KMS-11 (cell line): ENCODE measurements at regions not wholly inside any gene's neighbourhood (a gene's known extent, or its start where the extent isn't known, plus 50 kb on each side); places are given as distances from the start of the nearest gene placed in this dataset.

ENCODE experiments used
- H2AFZ ChIP-seq: fragments of 200-600 bp; sonication (generic); 2 replicates; pipeline ENCODE4 v1.6.1; 2016; ENCODE audit warnings: antibody characterized with exemption, mixed run types, low read depth
- H3K27ac ChIP-seq: fragments of 200-600 bp; sonication (generic); 2 replicates; pipeline ENCODE4 v1.6.1; 2016; ENCODE audit warnings: mild to moderate bottlenecking, mixed run types
- H3K27me3 ChIP-seq: fragments of 200-600 bp; sonication (generic); 2 replicates; pipeline ENCODE4 v1.6.1; 2017; ENCODE audit warnings: mild to moderate bottlenecking, low read depth, mixed run types, moderate library complexity; ENCODE audit not compliant: insufficient read depth
- H3K36me3 ChIP-seq: fragments of 200-600 bp; sonication (generic); 2 replicates; pipeline ENCODE4 v1.6.1; 2017; ENCODE audit warnings: mild to moderate bottlenecking, mixed run types; ENCODE audit not compliant: insufficient read depth
- H3K4me1 ChIP-seq: fragments of 200-600 bp; sonication (generic); 2 replicates; pipeline ENCODE4 v1.6.1; 2016; ENCODE audit warnings: mild to moderate bottlenecking, low read depth, mixed run types; ENCODE audit not compliant: poor library complexity, severe bottlenecking
- H3K4me2 ChIP-seq: fragments of 200-600 bp; sonication (generic); 2 replicates; pipeline ENCODE4 v1.7.0; 2016; ENCODE audit warnings: mild to moderate bottlenecking, mixed run types
- H3K4me3 ChIP-seq: fragments of 200-600 bp; sonication (generic); IDR thresholded peaks from 2 replicates; pipeline ENCODE4 v1.6.1; 2017; ENCODE audit warnings: low read depth, low read length, mixed read lengths; ENCODE audit not compliant: insufficient read depth
- H3K79me2 ChIP-seq: fragments of 200-600 bp; sonication (generic); 2 replicates; pipeline ENCODE4 v1.6.1; 2016; ENCODE audit warnings: low read depth, mixed run types; ENCODE audit not compliant: insufficient read depth
- H3K9ac ChIP-seq: fragments of 200-600 bp; sonication (generic); 2 replicates; pipeline ENCODE4 v1.6.1; 2016; ENCODE audit warnings: mild to moderate bottlenecking, mixed run types
- H4K20me1 ChIP-seq: fragments of 200-600 bp; sonication (generic); 2 replicates; pipeline ENCODE4 v1.6.1; 2016; ENCODE audit warnings: mild to moderate bottlenecking, mixed run types; ENCODE audit not compliant: insufficient read depth
- TF ChIP-seq, protein P1 (sequence below): fragments of 200-600 bp; sonication (generic); conservative IDR thresholded peaks from 2 replicates; pipeline ENCODE4 v1.6.1; 2017; ENCODE audit warnings: low read depth, mild to moderate bottlenecking, antibody characterized with exemption, low read length, moderate library complexity, mixed read lengths

DNA sequence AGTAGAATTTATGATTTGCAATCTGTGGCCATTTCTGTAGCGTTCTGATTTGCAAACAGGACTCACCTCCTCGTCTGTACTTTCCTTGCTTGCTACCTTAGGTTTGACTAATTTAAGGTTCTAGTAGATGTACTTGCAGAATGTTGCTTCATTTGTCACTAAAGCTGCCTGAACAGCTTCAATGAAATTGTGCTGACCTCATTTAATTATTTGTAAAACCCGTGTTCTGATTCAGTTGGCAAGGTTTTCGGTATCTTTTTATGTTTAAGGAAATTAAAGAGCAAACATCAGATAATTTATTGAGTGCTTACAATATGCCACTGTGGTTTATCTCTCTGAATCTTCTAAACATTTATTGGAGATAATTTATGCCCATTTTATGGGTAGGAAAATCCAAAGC, 284.9 kb upstream of the EEF2KMT start:
- Histone ChIP-seq H3K36me3 (no peaks in the 10 kb centered on the region), H3K4me2 (no peak overlapping the region), H3K4me1 (no peaks in the 10 kb centered on the region), H3K27me3 (no peaks in the 10 kb centered on the region), H2AFZ (no peak overlapping the region), H3K9ac (no peak overlapping the region), H3K4me3 (no peak overlapping the region), H3K79me2 (no peaks in the 10 kb centered on the region), H4K20me1 (no peaks in the 10 kb centered on the region), H3K27ac (no peak overlapping the region)
- TF ChIP-seq, protein P1, sequence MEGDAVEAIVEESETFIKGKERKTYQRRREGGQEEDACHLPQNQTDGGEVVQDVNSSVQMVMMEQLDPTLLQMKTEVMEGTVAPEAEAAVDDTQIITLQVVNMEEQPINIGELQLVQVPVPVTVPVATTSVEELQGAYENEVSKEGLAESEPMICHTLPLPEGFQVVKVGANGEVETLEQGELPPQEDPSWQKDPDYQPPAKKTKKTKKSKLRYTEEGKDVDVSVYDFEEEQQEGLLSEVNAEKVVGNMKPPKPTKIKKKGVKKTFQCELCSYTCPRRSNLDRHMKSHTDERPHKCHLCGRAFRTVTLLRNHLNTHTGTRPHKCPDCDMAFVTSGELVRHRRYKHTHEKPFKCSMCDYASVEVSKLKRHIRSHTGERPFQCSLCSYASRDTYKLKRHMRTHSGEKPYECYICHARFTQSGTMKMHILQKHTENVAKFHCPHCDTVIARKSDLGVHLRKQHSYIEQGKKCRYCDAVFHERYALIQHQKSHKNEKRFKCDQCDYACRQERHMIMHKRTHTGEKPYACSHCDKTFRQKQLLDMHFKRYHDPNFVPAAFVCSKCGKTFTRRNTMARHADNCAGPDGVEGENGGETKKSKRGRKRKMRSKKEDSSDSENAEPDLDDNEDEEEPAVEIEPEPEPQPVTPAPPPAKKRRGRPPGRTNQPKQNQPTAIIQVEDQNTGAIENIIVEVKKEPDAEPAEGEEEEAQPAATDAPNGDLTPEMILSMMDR = no peak

DNA sequence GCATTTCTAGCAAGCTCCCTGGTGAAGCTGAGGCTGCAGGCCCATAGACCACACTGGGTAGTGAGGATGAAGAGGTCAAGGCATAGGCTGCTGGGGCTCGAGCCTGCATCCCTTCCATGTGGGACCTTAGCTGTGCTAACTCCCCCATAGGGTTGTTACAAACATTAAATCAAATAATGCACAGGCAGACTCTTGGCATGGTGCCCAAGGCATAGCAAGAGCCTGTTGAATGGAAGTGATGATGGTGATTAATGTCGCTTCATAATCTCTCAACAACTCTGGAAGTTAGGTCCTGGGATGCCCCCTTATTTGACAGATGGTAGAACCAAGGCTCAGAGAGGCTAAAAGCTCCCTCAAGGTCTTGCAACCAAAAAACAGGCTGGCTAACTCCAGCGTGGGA, 283.9 kb upstream of the EEF2KMT start:
- no peak overlapping the region for H3K9ac ChIP-seq
- H3K4me2 ChIP-seq = no peak overlapping the region
- TF ChIP-seq, protein P1 = no peak
- no peak overlapping the region for H2AFZ ChIP-seq
- H3K79me2 ChIP-seq = no peaks in the 10 kb centered on the region
- no peaks in the 10 kb centered on the region for H3K27me3 ChIP-seq
- H3K4me3 ChIP-seq = no peak overlapping the region
- H3K36me3 ChIP-seq = no peaks in the 10 kb centered on the region
- H3K4me1 ChIP-seq = no peaks in the 10 kb centered on the region
- no peak overlapping the region for H3K27ac ChIP-seq
- no peaks in the 10 kb centered on the region for H4K20me1 ChIP-seq

DNA sequence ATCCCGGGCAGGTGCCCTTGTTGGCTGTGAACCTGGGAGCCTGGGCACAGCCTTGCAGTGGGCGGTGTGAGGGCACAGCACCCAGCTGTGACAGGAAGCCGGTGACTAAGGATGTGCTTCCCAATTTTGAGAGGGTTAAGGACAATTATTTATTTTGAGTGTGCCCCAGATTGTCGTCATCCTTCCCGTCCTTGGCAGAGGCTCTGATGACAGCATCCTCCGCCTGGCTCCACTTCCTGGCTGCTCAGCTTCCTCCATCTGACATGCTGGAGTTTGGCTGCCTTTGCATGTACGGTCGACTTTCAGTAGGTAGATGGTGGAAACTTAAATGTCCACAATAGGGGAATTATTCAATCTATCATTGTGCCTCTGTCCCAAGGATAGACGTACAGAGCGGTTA, 282.4 kb upstream of the EEF2KMT start:
- Histone ChIP-seq H3K4me3 (no peak overlapping the region), H3K79me2 (no peaks in the 10 kb centered on the region), H2AFZ (no peak overlapping the region), H3K27ac (no peak overlapping the region), H3K9ac (no peak overlapping the region), H3K36me3 (no peaks in the 10 kb centered on the region), H3K27me3 (no peaks in the 10 kb centered on the region), H4K20me1 (no peaks in the 10 kb centered on the region), H3K4me2 (no peak overlapping the region), H3K4me1 (no peaks in the 10 kb centered on the region)
- TF ChIP-seq, protein P1 = no peak

DNA sequence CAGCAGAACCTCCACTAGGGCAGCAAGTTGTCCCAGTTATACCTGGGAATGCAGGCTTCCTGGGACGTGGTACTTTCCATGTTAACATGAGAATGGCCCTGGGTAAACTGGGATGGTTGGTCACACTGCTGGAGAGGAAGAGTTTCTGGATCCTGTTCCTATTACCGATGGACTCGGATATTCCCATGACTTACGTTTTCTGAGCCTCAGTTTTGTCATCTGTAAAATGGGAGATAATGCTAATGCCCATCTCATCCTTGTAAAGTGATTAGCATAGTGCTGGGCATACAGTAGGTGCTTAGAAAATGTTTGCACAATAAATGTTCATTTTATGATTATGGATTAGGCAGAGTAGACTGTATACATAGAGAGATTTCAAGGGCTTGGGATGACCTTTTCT, 280.9 kb upstream of the EEF2KMT start:
- Histone ChIP-seq H2AFZ (no peak overlapping the region), H3K36me3 (no peaks in the 10 kb centered on the region), H4K20me1 (no peaks in the 10 kb centered on the region), H3K27me3 (no peaks in the 10 kb centered on the region), H3K9ac (no peak overlapping the region), H3K27ac (no peak overlapping the region), H3K79me2 (no peaks in the 10 kb centered on the region), H3K4me2 (no peak overlapping the region), H3K4me3 (no peak overlapping the region), H3K4me1 (no peaks in the 10 kb centered on the region)
- TF ChIP-seq, protein P1 = no peak
